GM12878 (cell line): ENCODE measurements at regions not wholly inside any gene's neighbourhood (a gene's known extent, or its start where the extent isn't known, plus 50 kb on each side); places are given as distances from the start of the nearest gene placed in this dataset.

Experiments
- ATAC-seq: fragments of 200-7000 bp; cut with Tn5 transposase; 3 replicates; pipeline ENCODE4 v1.9.1; 2020; ENCODE audit warnings: mild to moderate bottlenecking, moderate library complexity
- BruUV-seq: library from RNA; stranded (reverse); fragments of 400-500 nt; replicated peaks from 2 replicates; lab custom pipeline; 2021; lab: Mats Ljungman, UMichigan
- CTCF ChIA-PET: fragments of 300-600 bp; sonication (Branson Sonifier 250); formaldehyde crosslinking; extraction: SDS; loops from one replicate; lab custom pipeline; 2021; ENCODE audit warnings: inconsistent platforms; lab: Yijun Ruan, JAX
- POLR2A ChIA-PET: fragments of 350-600 bp; formaldehyde crosslinking; extraction: SDS; loops from one replicate; lab custom pipeline; 2021; ENCODE audit warnings: inconsistent platforms; lab: Charles Lee
- RAD21 ChIA-PET: fragments of 300-600 bp; sonication (Branson Sonifier 250); formaldehyde crosslinking; loops from one replicate; lab custom pipeline; 2023; ENCODE audit warnings: antibody characterized with exemption; ENCODE audit not compliant: unreplicated experiment; lab: Charles Lee
- SMC1A ChIA-PET: fragments of 300-600 bp; sonication (Branson Sonifier 250); formaldehyde crosslinking; loops from one replicate; lab custom pipeline; 2023; ENCODE audit not compliant: unreplicated experiment, uncharacterized antibody; lab: Charles Lee
- DNase-seq: peaks from one replicate; pipeline ENCODE4 v3.0.0-alpha.2; 2011; ENCODE audit warnings: low read depth, low spot score
- FAIRE-seq: peaks from 3 replicates; lab custom pipeline; 2011; peaks lifted over from hg19 to GRCh38; lab: Jason Lieb, UNC
- H2AFZ ChIP-seq: 2 replicates; pipeline ENCODE4 v1.6.0; 2011; ENCODE audit warnings: low read depth, low read length, control low read depth; ENCODE audit not compliant: control insufficient read depth
- H3K27ac ChIP-seq: 2 replicates; pipeline ENCODE4 v1.5.1; 2011; ENCODE audit warnings: control low read depth; ENCODE audit not compliant: control insufficient read depth, insufficient read depth
- H3K27me3 ChIP-seq, 2 experiments: replicated peaks in 1 of 2; 2 replicates each; pipeline versions ENCODE4 v1.6.0 to v1.6.1; 2011; ENCODE audit warnings: low read length in 1 of 2; ENCODE audit not compliant: control insufficient read depth in 2 of 2, insufficient read depth in 2 of 2
- H3K36me3 ChIP-seq, 2 experiments: 2 replicates each; pipeline ENCODE4 v1.5.1; 2011; ENCODE audit warnings: low read length in 1 of 2; ENCODE audit not compliant: control insufficient read depth in 2 of 2, insufficient read depth in 2 of 2
- H3K4me1 ChIP-seq: 2 replicates; pipeline ENCODE4 v1.6.1; 2011; ENCODE audit warnings: mild to moderate bottlenecking, low read length, moderate library complexity, mixed read lengths; ENCODE audit not compliant: control insufficient read depth, insufficient read depth
- H3K4me2 ChIP-seq: 2 replicates; pipeline ENCODE4 v1.6.0; 2011; ENCODE audit warnings: control low read depth; ENCODE audit not compliant: control insufficient read depth, insufficient read depth
- H3K4me3 ChIP-seq: fragments of 200-600 bp; sonication (generic); 2 replicates; pipeline ENCODE4 v1.5.1; 2016
- H3K79me2 ChIP-seq: 2 replicates; pipeline ENCODE4 v1.6.0; 2011; ENCODE audit warnings: low read length; ENCODE audit not compliant: control insufficient read depth, insufficient read depth
- H3K9ac ChIP-seq: 2 replicates; pipeline ENCODE4 v1.8.0; 2011; ENCODE audit warnings: low read length, control low read depth, mixed read lengths; ENCODE audit not compliant: control insufficient read depth, insufficient read depth
- H3K9me3 ChIP-seq: replicated peaks from 3 replicates; pipeline ENCODE4 v1.5.1; 2011; ENCODE audit warnings: mild to moderate bottlenecking, low read length; ENCODE audit not compliant: control insufficient read depth, insufficient read depth
- H4K20me1 ChIP-seq: 2 replicates; pipeline ENCODE4 v1.6.0; 2011; ENCODE audit not compliant: control insufficient read depth, insufficient read depth
- BMI1 ChIP-seq: fragments of 450-650 bp; IDR thresholded peaks from 2 replicates; pipeline ENCODE4 v1.6.1; 2016; ENCODE audit warnings: mild to moderate bottlenecking, moderate library complexity, borderline replicate concordance
- BRCA1 ChIP-seq: IDR thresholded peaks from 2 replicates; pipeline ENCODE4 v1.6.1; 2011; ENCODE audit warnings: low read depth, low read length, improper control_type of control experiment
- CBFB ChIP-seq: IDR thresholded peaks from 2 replicates; pipeline ENCODE4 v1.6.1; 2016; ENCODE audit warnings: antibody characterized with exemption, low read depth
- DPF2 ChIP-seq: fragments of 450-650 bp; IDR thresholded peaks from 2 replicates; pipeline ENCODE4 v1.6.1; 2017; ENCODE audit warnings: mild to moderate bottlenecking
- HDAC6 ChIP-seq: fragments of 200-600 bp; sonication (generic); IDR thresholded peaks from one replicate; pipeline ENCODE4 v1.8.0; 2017; ENCODE audit warnings: antibody characterized with exemption; ENCODE audit not compliant: unreplicated experiment
- MXI1 ChIP-seq: fragments of 150-350 bp; IDR thresholded peaks from 2 replicates; pipeline ENCODE4 v1.6.1; 2011; ENCODE audit warnings: low read depth, mild to moderate bottlenecking, inconsistent platforms, low read length, improper control_type of control experiment
- NBN ChIP-seq: fragments of 450-650 bp; IDR thresholded peaks from 2 replicates; pipeline ENCODE4 v1.6.1; 2016
- NFIC ChIP-seq: IDR thresholded peaks from 2 replicates; pipeline ENCODE4 v1.6.1; 2012; ENCODE audit warnings: low read depth, mild to moderate bottlenecking, inconsistent platforms, low read length, moderate library complexity
- RELA ChIP-seq: fragments of 450-650 bp; IDR thresholded peaks from 2 replicates; pipeline ENCODE4 v1.8.0; 2014; ENCODE audit warnings: borderline replicate concordance; ENCODE audit not compliant: partially characterized antibody
- SREBF1 ChIP-seq: IDR thresholded peaks from 2 replicates; pipeline ENCODE4 v1.6.1; 2012; ENCODE audit warnings: mild to moderate bottlenecking, low read length
- ZNF207 ChIP-seq: fragments of 450-650 bp; IDR thresholded peaks from 2 replicates; pipeline ENCODE4 v1.6.1; 2014; ENCODE audit warnings: antibody characterized with exemption, mild to moderate bottlenecking, borderline replicate concordance
- ZNF274 ChIP-seq: IDR thresholded peaks from one replicate; pipeline ENCODE4 v1.8.0; 2011; ENCODE audit not compliant: insufficient read length, insufficient read depth
- ZNF622 ChIP-seq: fragments of 450-650 bp; IDR thresholded peaks from 2 replicates; pipeline ENCODE4 v1.6.1; 2017; ENCODE audit warnings: mild to moderate bottlenecking, inconsistent platforms
- ZZZ3 ChIP-seq: IDR thresholded peaks from 2 replicates; pipeline ENCODE4 v1.6.1; 2011; ENCODE audit warnings: low read depth; ENCODE audit not compliant: control insufficient read depth, insufficient read length
- in situ Hi-C: fragments of 300-500 bp; cut with MboI; formaldehyde crosslinking; loops from 9 replicates; pipeline ENCODE4 v1.14.3; 2018; ENCODE audit warnings: mixed read lengths
- intact Hi-C: fragments of 100-400 bp; cut with micrococcal nuclease; formaldehyde crosslinking; loops from one replicate; pipeline ENCODE4 v1.14.2; 2022; ENCODE audit not compliant: unreplicated experiment
- TF ChIP-seq, protein P1 (sequence below): IDR thresholded peaks from 2 replicates; pipeline ENCODE4 v1.6.1; 2012; ENCODE audit warnings: low read length, inconsistent platforms
- TF ChIP-seq, protein P2 (sequence below): fragments of 450-650 bp; IDR thresholded peaks from 2 replicates; pipeline ENCODE4 v1.6.1; 2018; ENCODE audit warnings: borderline replicate concordance, mild to moderate bottlenecking; ENCODE audit not compliant: partially characterized antibody

DNA sequence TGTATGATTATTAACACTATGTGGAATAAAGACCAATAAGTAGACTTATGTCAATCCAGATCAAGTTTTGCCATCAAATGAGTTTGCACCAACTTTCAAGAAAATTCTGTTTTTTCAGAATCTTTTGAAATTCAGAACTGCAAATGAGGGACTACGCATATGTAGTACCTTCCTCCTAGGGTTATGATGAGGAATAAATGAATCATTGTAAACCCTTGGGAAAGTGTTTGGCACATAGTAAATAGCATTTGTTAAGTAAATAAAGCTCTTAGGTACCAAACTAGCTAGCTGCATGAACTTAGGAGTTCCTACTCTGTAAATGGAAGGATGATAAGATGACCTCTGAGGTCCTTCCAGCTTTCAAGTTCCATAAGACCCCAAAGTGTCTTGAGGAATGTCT, 242.6 kb upstream of the SETMAR start (continued):
- no peak for TF ChIP-seq NFIC

DNA sequence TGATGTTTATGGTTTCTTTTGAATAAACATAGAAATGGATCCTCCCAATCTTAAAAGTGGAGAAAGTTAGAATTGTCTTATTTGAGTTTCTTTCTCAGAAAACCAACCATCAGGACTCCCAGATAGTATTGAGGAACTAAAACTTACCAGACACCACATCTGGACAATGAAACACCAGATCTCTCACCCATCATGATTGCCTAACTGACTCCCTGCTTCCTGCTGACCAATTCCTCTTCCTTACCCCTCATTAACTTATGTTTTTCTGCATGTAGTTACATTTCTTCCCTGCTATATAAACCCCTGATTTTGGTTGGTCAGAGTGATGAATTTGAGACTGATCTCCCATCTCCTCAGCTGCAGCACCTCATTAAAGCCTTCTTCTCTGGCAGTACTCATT, 242.0 kb upstream of the SETMAR start:
- no peak for FAIRE-seq
- Histone ChIP-seq H3K27ac (no peak overlapping the region), H3K4me1 (peaks cover 8% of the 10 kb centered on the region), H3K4me2 (no peak overlapping the region), H3K4me3 (no peak overlapping the region), H3K9me3 (no peaks in the 10 kb centered on the region), H3K36me3 (no peaks in the 10 kb centered on the region), H4K20me1 (no peaks in the 10 kb centered on the region), H3K79me2 (no peaks in the 10 kb centered on the region), H3K9ac (no peak overlapping the region), H3K27me3 (no peaks in the 10 kb centered on the region), H2AFZ (no peak overlapping the region)
- ChIA-PET CTCF (no interaction called here), POLR2A (interaction anchor here (0.6 kb wide), 1 partner anchor 690 kb away, joined by 3 read pairs; no protein-coding TSS in a partner anchor), RAD21 (no interaction called here), SMC1A (no interaction called here)
- no peak for DNase-seq
- intact Hi-C loops: no loop called here
- ATAC-seq: no peak
- in situ Hi-C loops: no loop called here
- TF ChIP-seq, protein P1, sequence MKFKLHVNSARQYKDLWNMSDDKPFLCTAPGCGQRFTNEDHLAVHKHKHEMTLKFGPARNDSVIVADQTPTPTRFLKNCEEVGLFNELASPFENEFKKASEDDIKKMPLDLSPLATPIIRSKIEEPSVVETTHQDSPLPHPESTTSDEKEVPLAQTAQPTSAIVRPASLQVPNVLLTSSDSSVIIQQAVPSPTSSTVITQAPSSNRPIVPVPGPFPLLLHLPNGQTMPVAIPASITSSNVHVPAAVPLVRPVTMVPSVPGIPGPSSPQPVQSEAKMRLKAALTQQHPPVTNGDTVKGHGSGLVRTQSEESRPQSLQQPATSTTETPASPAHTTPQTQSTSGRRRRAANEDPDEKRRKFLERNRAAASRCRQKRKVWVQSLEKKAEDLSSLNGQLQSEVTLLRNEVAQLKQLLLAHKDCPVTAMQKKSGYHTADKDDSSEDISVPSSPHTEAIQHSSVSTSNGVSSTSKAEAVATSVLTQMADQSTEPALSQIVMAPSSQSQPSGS: no peak
- no peak for TF ChIP-seq NBN
- TF ChIP-seq BRCA1: no peak
- TF ChIP-seq RELA: no peak
- TF ChIP-seq CBFB: no peak
- no peak for TF ChIP-seq ZNF207
- no peak for TF ChIP-seq ZNF274
- TF ChIP-seq MXI1: no peak
- no peak for TF ChIP-seq ZNF622
- no peak for TF ChIP-seq DPF2
- no peak for TF ChIP-seq HDAC6
- TF ChIP-seq, protein P2, sequence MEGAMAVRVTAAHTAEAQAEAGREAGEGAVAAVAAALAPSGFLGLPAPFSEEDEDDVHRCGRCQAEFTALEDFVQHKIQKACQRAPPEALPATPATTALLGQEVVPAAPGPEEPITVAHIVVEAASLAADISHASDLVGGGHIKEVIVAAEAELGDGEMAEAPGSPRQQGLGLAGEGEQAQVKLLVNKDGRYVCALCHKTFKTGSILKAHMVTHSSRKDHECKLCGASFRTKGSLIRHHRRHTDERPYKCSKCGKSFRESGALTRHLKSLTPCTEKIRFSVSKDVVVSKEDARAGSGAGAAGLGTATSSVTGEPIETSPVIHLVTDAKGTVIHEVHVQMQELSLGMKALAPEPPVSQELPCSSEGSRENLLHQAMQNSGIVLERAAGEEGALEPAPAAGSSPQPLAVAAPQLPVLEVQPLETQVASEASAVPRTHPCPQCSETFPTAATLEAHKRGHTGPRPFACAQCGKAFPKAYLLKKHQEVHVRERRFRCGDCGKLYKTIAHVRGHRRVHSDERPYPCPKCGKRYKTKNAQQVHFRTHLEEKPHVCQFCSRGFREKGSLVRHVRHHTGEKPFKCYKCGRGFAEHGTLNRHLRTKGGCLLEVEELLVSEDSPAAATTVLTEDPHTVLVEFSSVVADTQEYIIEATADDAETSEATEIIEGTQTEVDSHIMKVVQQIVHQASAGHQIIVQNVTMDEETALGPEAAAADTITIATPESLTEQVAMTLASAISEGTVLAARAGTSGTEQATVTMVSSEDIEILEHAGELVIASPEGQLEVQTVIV: no peak
- TF ChIP-seq SREBF1: no peak
- no peak for TF ChIP-seq BMI1
- no peak for TF ChIP-seq ZZZ3
- BruUV-seq: no TSS peak
